Transverse colon (tissue), 4 donors: ENCODE measurements at regions not wholly inside any gene's neighbourhood (a gene's known extent, or its start where the extent isn't known, plus 50 kb on each side); places are given as distances from the start of the nearest gene placed in this dataset.

ENCODE experiments used
- CTCF ChIP-seq, 5 experiments: fragments of 200-600 bp in 3 of 5; fragments of 450-650 bp in 2 of 5; sonication (generic) in 3 of 5; IDR thresholded peaks; 1 replicate in 2 of 5; 2 replicates in 3 of 5; pipeline ENCODE4 v1.5.1; 2016 to 2017; ENCODE audit warnings: antibody characterized with exemption in 5 of 5, inconsistent platforms in 3 of 5, mild to moderate bottlenecking in 2 of 5, moderate library complexity in 1 of 5
- EP300 ChIP-seq: sonication (generic); formaldehyde crosslinking; IDR thresholded peaks from one replicate; pipeline ENCODE4 v1.6.1; 2017; ENCODE audit warnings: antibody characterized with exemption, low read depth
- POLR2A ChIP-seq: fragments of 450-650 bp; IDR thresholded peaks from one replicate; pipeline ENCODE4 v1.6.1; 2016; ENCODE audit warnings: antibody characterized with exemption, mild to moderate bottlenecking, moderate library complexity
- POLR2AphosphoS5 ChIP-seq, 3 donors: sonication (generic); formaldehyde crosslinking; IDR thresholded peaks; one replicate each; pipeline ENCODE4 v1.6.1; 2016; ENCODE audit warnings: antibody characterized with exemption in 3 of 3

GRCh38 chr16:26762594-26762993 lies 304.1 kb upstream of the C16orf82 start:
- TF ChIP-seq CTCF (IDR thresholded peaks at IDR 0.05) (no peak), POLR2AphosphoS5 (IDR thresholded peaks at IDR 0.05) (no peak), POLR2A (no peak), EP300 (no peak)
